SK-N-SH (cell line): ENCODE measurements at regions not wholly inside any gene's neighbourhood (a gene's known extent, or its start where the extent isn't known, plus 50 kb on each side); places are given as distances from the start of the nearest gene placed in this dataset.

Experiments used
- CTCF ChIA-PET: fragments of 300-600, 350-600 bp; formaldehyde crosslinking; extraction: SDS; loops from one replicate; lab custom pipeline; 2021; lab: Yijun Ruan, JAX
- POLR2A ChIA-PET: fragments of 350-600 bp; sonication (Branson Sonifier 250); formaldehyde crosslinking; extraction: SDS; loops from one replicate; lab custom pipeline; 2020; ENCODE audit warnings: antibody characterized with exemption, inconsistent platforms; lab: Yijun Ruan, JAX
- DNase-seq: peaks from one replicate; pipeline ENCODE4 v3.0.0; 2012
- H2AFZ ChIP-seq: fragments of 200-600 bp; sonication (generic); 2 replicates; pipeline ENCODE4 v1.8.1; 2016; ENCODE audit warnings: antibody characterized with exemption, mild to moderate bottlenecking, low read depth
- H3F3A ChIP-seq: fragments of 200-600 bp; sonication (generic); replicated peaks from 2 replicates; pipeline ENCODE3; 2016; ENCODE audit warnings: antibody characterized with exemption, mild to moderate bottlenecking; ENCODE audit not compliant: insufficient read depth
- H3K27ac ChIP-seq, 2 experiments: fragments of 200-500 bp in 1 of 2; fragments of 200-600 bp in 1 of 2; sonication (Bioruptor generic) in 1 of 2; sonication (generic), shearing (Covaris generic) in 1 of 2; 2 replicates each; pipeline versions ENCODE4 v1.5.1 to v1.6.1; 2014 to 2016; ENCODE audit warnings: low read depth in 2 of 2, inconsistent platforms in 1 of 2, low read length in 1 of 2, mild to moderate bottlenecking in 1 of 2, mixed read lengths in 1 of 2
- H3K27me3 ChIP-seq: fragments of 200-600 bp; sonication (generic), shearing (Covaris generic); 2 replicates; pipeline ENCODE4 v1.6.1; 2016; ENCODE audit warnings: mixed run types; ENCODE audit not compliant: insufficient read depth
- H3K36me3 ChIP-seq, 2 experiments: fragments of 200-500 bp in 1 of 2; fragments of 200-600 bp in 1 of 2; sonication (Bioruptor generic) in 1 of 2; sonication (generic) in 1 of 2; replicated peaks in 1 of 2; 2 replicates each; pipeline versions ENCODE3 to v1.5.1; 2014 to 2016; ENCODE audit warnings: low read length in 1 of 2, mild to moderate bottlenecking in 1 of 2; ENCODE audit not compliant: insufficient read depth in 2 of 2, control insufficient read depth in 1 of 2
- H3K4me1 ChIP-seq, 2 experiments: fragments of 200-500 bp in 1 of 2; fragments of 200-600 bp in 1 of 2; sonication (Bioruptor generic) in 1 of 2; sonication (generic), shearing (Covaris generic) in 1 of 2; 2 replicates each; pipeline versions ENCODE4 v1.5.1 to v1.6.1; 2014 to 2016; ENCODE audit warnings: low read depth in 1 of 2, low read length in 1 of 2, mixed run types in 1 of 2; ENCODE audit not compliant: insufficient read depth in 2 of 2, control insufficient read depth in 1 of 2
- H3K4me2 ChIP-seq: fragments of 200-600 bp; sonication (generic), shearing (Covaris generic); 2 replicates; pipeline ENCODE4 v1.6.1; 2017; ENCODE audit warnings: mixed run types
- H3K4me3 ChIP-seq, 2 experiments: fragments of 200-500 bp in 1 of 2; fragments of 200-600 bp in 1 of 2; sonication (Bioruptor generic) in 1 of 2; sonication (generic), shearing (Covaris generic) in 1 of 2; 2 replicates each; pipeline versions ENCODE4 v1.5.1 to v1.8.1; 2014 to 2016; ENCODE audit warnings: low read depth in 2 of 2, inconsistent platforms in 1 of 2, low read length in 1 of 2, mild to moderate bottlenecking in 1 of 2, mixed read lengths in 1 of 2, moderate library complexity in 1 of 2
- H3K79me2 ChIP-seq: fragments of 200-600 bp; sonication (generic); 2 replicates; pipeline ENCODE4 v1.8.1; 2017; ENCODE audit warnings: mild to moderate bottlenecking; ENCODE audit not compliant: insufficient read depth
- H3K9ac ChIP-seq: fragments of 200-600 bp; sonication (generic); 2 replicates; pipeline ENCODE4 v1.6.1; 2017; ENCODE audit warnings: mixed run types
- H3K9me2 ChIP-seq: fragments of 200-600 bp; sonication (generic); 2 replicates; pipeline ENCODE4 v1.6.1; 2017; ENCODE audit warnings: mixed run types
- H3K9me3 ChIP-seq: fragments of 200-600 bp; sonication (generic); 2 replicates; pipeline ENCODE4 v1.6.1; 2017; ENCODE audit warnings: mixed run types, mild to moderate bottlenecking, moderate library complexity
- H4K20me1 ChIP-seq: fragments of 200-600 bp; sonication (generic); 2 replicates; pipeline ENCODE4 v1.6.1; 2017; ENCODE audit warnings: mild to moderate bottlenecking, mixed run types; ENCODE audit not compliant: insufficient read depth
- CTCF ChIP-seq: fragments of 200-600 bp; sonication (generic); IDR thresholded peaks from 2 replicates; pipeline ENCODE4 v1.6.1; 2017; ENCODE audit warnings: antibody characterized with exemption, mild to moderate bottlenecking, moderate library complexity
- EZH2phosphoT487 ChIP-seq: fragments of 200-600 bp; sonication (generic); IDR thresholded peaks from 2 replicates; pipeline ENCODE4 v1.6.1; 2017; ENCODE audit warnings: low read depth, mixed run types, mild to moderate bottlenecking, antibody characterized with exemption, moderate library complexity, borderline replicate concordance
- FOXJ3 ChIP-seq: sonication (generic); formaldehyde crosslinking; IDR thresholded peaks from 2 replicates; pipeline ENCODE4 v1.5.1; 2020; ENCODE audit warnings: mild to moderate bottlenecking, missing genetic modification reagents
- GATA2 ChIP-seq: sonication (generic); formaldehyde crosslinking; IDR thresholded peaks from 2 replicates; pipeline ENCODE4 v1.5.0; 2020; ENCODE audit warnings: mild to moderate bottlenecking, missing genetic modification reagents
- JUND ChIP-seq: IDR thresholded peaks from 2 replicates; pipeline ENCODE4 v1.4.0; 2012
- NRF1 ChIP-seq: IDR thresholded peaks from 2 replicates; pipeline ENCODE4 v1.6.1; 2012; ENCODE audit warnings: low read depth, mild to moderate bottlenecking, low read length
- RAD21 ChIP-seq: IDR thresholded peaks from 2 replicates; pipeline ENCODE4 v1.6.1; 2012; ENCODE audit warnings: mild to moderate bottlenecking, low read length
- RCOR1 ChIP-seq: fragments of 150-350 bp; IDR thresholded peaks from 2 replicates; pipeline ENCODE4 v1.6.1; 2017; ENCODE audit warnings: antibody characterized with exemption, low read length
- REST ChIP-seq: IDR thresholded peaks from 2 replicates; pipeline ENCODE4 v1.6.1; 2012; ENCODE audit warnings: mild to moderate bottlenecking, low read depth, low read length, moderate library complexity
- RXRA ChIP-seq: IDR thresholded peaks from 2 replicates; pipeline ENCODE4 v1.4.0; 2012; ENCODE audit warnings: low read depth, mild to moderate bottlenecking, borderline replicate concordance
- TAF1 ChIP-seq: IDR thresholded peaks from 2 replicates; pipeline ENCODE4 v1.6.1; 2012; ENCODE audit warnings: low read depth, mild to moderate bottlenecking, low read length, moderate library complexity, borderline replicate concordance
- TCF12 ChIP-seq: IDR thresholded peaks from 2 replicates; pipeline ENCODE4 v1.4.0; 2012
- TEAD4 ChIP-seq: IDR thresholded peaks from 2 replicates; pipeline ENCODE4 v1.4.0; 2012; ENCODE audit warnings: mild to moderate bottlenecking, borderline replicate concordance; ENCODE audit not compliant: insufficient read depth
- WGBS: methylation state at CpG from one replicate; pipeline ENCODE4 v1.1.6; 2017; ENCODE audit warnings: low lambda C conversion rate; 5-methylcytosine and 5-hydroxymethylcytosine counted together
- TF ChIP-seq, protein P1 (sequence below): IDR thresholded peaks from 2 replicates; pipeline ENCODE4 v1.4.0; 2012; ENCODE audit warnings: low read depth, borderline replicate concordance
- TF ChIP-seq, protein P2 (sequence below): IDR thresholded peaks from 2 replicates; pipeline ENCODE4; 2012

GRCh38 chr20:57806975-57807374 lies 97.2 kb upstream of the PMEPA1 start (continued):
- TF ChIP-seq, protein P1, sequence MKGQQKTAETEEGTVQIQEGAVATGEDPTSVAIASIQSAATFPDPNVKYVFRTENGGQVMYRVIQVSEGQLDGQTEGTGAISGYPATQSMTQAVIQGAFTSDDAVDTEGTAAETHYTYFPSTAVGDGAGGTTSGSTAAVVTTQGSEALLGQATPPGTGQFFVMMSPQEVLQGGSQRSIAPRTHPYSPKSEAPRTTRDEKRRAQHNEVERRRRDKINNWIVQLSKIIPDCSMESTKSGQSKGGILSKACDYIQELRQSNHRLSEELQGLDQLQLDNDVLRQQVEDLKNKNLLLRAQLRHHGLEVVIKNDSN, result no peak
- TF ChIP-seq TEAD4 (no peak), GATA2 (no peak), TAF1 (no peak), FOXJ3 (no peak), RCOR1 (no peak)
- TF ChIP-seq, protein P2, sequence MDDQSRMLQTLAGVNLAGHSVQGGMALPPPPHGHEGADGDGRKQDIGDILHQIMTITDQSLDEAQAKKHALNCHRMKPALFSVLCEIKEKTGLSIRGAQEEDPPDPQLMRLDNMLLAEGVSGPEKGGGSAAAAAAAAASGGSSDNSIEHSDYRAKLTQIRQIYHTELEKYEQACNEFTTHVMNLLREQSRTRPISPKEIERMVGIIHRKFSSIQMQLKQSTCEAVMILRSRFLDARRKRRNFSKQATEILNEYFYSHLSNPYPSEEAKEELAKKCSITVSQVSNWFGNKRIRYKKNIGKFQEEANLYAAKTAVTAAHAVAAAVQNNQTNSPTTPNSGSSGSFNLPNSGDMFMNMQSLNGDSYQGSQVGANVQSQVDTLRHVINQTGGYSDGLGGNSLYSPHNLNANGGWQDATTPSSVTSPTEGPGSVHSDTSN, result no peak

GRCh38 chr20:57806476-57806875 lies 96.7 kb upstream of the PMEPA1 start:
- H3K27ac ChIP-seq, result no peak overlapping the region
- no peak overlapping the region for H3K9ac ChIP-seq
- no peaks in the 10 kb centered on the region for H3K9me3 ChIP-seq
- H3K9me2 ChIP-seq, result no peaks in the 10 kb centered on the region
- H3F3A ChIP-seq, result no peaks in the 10 kb centered on the region
- ChIA-PET POLR2A (no interaction called here), CTCF (no interaction called here)
- H3K4me3 ChIP-seq, result no peak overlapping the region
- no peaks in the 10 kb centered on the region for H3K27me3 ChIP-seq
- DNase-seq, result no peak
- WGBS, result 92% methylated on average over 6 of the region's 6 CpGs
- no peak overlapping the region for H3K4me2 ChIP-seq
- H4K20me1 ChIP-seq, result no peaks in the 10 kb centered on the region
- H3K36me3 ChIP-seq, result no peaks in the 10 kb centered on the region
- no peak overlapping the region for H2AFZ ChIP-seq
- no peaks in the 10 kb centered on the region for H3K79me2 ChIP-seq
- H3K4me1 ChIP-seq, result peaks cover 0 to 59% of the 10 kb centered on the region in 2 experiments; a peak in 1 of 4 replicates
- TF ChIP-seq RXRA (no peak), RAD21 (no peak), JUND (no peak), TCF12 (no peak), EZH2phosphoT487 (no peak), TEAD4 (no peak), CTCF (no peak), RCOR1 (no peak), NRF1 (no peak), REST (no peak)
- TF ChIP-seq, protein P1, result no peak
- TF ChIP-seq, all 33 proteins: peak for 0
